ENCODE measurements at regions not wholly inside any gene's neighbourhood (a gene's known extent, or its start where the extent isn't known, plus 50 kb on each side); places are given as distances from the start of the nearest gene placed in this dataset.

DNA sequence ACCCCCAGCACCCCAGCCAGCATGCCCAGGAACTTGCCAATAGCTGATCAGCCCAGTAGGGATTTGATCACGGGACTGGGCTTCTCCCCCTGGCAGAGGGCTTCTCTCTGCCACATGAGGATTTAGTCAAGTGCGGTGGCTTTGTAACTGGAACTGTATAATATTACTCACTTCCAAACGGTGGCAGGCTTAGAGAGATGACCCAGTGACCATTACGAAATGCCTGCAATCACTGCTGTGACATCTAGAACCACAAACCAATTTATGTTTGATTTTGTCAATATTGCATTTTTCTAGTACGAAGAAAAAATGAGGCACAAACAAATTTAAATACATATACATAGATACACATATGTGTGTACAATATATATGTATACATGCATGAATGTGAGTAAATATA lies 192.1 kb downstream of the ERCC6L2 start:
- Histone ChIP-seq H3K9me3 (ENCODE audit: control insufficient read depth, insufficient read depth, low read length) (no peaks in the 10 kb centered on the region), H3K4me3 (ENCODE audit: low read length) (no peak overlapping the region), H3K27ac (ENCODE audit: low read depth, low read length) (no peak overlapping the region), H3K27me3 (ENCODE audit: control insufficient read depth, low read length) (0 out of 2 replicates have a peak, but pooled peaks cover 3% of the 10 kb centered on the region), H3K9me2 (replicated peaks; ENCODE audit: control insufficient read depth, low read length) (no peaks in the 10 kb centered on the region), H3K4me1 (ENCODE audit: control insufficient read depth, low read length) (no peaks in the 10 kb centered on the region), H4K20me1 (ENCODE audit: control insufficient read depth, insufficient read depth, low read depth, low read length) (no peaks in the 10 kb centered on the region), H3F3A (ENCODE audit: control insufficient read depth, insufficient read depth) (no peaks in the 10 kb centered on the region), H3K36me3 (ENCODE audit: control insufficient read depth, low read length) (no peaks in the 10 kb centered on the region), H3K4me2 (ENCODE audit: low read length) (no peak overlapping the region), H3K79me2 (ENCODE audit: control insufficient read depth, low read length) (no peaks in the 10 kb centered on the region)
- TF ChIP-seq, protein P1, sequence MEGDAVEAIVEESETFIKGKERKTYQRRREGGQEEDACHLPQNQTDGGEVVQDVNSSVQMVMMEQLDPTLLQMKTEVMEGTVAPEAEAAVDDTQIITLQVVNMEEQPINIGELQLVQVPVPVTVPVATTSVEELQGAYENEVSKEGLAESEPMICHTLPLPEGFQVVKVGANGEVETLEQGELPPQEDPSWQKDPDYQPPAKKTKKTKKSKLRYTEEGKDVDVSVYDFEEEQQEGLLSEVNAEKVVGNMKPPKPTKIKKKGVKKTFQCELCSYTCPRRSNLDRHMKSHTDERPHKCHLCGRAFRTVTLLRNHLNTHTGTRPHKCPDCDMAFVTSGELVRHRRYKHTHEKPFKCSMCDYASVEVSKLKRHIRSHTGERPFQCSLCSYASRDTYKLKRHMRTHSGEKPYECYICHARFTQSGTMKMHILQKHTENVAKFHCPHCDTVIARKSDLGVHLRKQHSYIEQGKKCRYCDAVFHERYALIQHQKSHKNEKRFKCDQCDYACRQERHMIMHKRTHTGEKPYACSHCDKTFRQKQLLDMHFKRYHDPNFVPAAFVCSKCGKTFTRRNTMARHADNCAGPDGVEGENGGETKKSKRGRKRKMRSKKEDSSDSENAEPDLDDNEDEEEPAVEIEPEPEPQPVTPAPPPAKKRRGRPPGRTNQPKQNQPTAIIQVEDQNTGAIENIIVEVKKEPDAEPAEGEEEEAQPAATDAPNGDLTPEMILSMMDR (IDR thresholded peaks at IDR 0.05; ENCODE audit: low read depth, low read length, poor library complexity, severe bottlenecking) = no peak
- TF ChIP-seq EZH2phosphoT487 (IDR thresholded peaks at IDR 0.05; ENCODE audit: borderline replicate concordance, low read length) = no peak

GRCh38 chr9:96067004-96067403 lies 191.5 kb downstream of the ERCC6L2 start:
- no peaks in the 10 kb centered on the region for H3K4me1 ChIP-seq (ENCODE audit: control insufficient read depth, low read length)
- H3K4me3 ChIP-seq (ENCODE audit: low read length) = no peak overlapping the region
- no peaks in the 10 kb centered on the region for H3K79me2 ChIP-seq (ENCODE audit: control insufficient read depth, low read length)
- 0 out of 2 replicates have a peak, but pooled peaks cover 3% of the 10 kb centered on the region for H3K27me3 ChIP-seq (ENCODE audit: control insufficient read depth, low read length)
- no peak overlapping the region for H3K4me2 ChIP-seq (ENCODE audit: low read length)
- H3K9me2 ChIP-seq (replicated peaks; ENCODE audit: control insufficient read depth, low read length) = no peaks in the 10 kb centered on the region
- H3K9me3 ChIP-seq (ENCODE audit: control insufficient read depth, insufficient read depth, low read length) = no peaks in the 10 kb centered on the region
- no peaks in the 10 kb centered on the region for H3K36me3 ChIP-seq (ENCODE audit: control insufficient read depth, low read length)
- H3F3A ChIP-seq (ENCODE audit: control insufficient read depth, insufficient read depth) = no peaks in the 10 kb centered on the region
- H4K20me1 ChIP-seq (ENCODE audit: control insufficient read depth, insufficient read depth, low read depth, low read length) = no peaks in the 10 kb centered on the region
- no peak for TF ChIP-seq EZH2phosphoT487 (IDR thresholded peaks at IDR 0.05; ENCODE audit: borderline replicate concordance, low read length)
- TF ChIP-seq, protein P1 (IDR thresholded peaks at IDR 0.05; ENCODE audit: low read depth, low read length, poor library complexity, severe bottlenecking) = no peak
- H3K27ac ChIP-seq (ENCODE audit: low read depth, low read length) = no peak overlapping the region

GRCh38 chr9:96065482-96066251 lies 190.2 kb downstream of the ERCC6L2 start:
- Histone ChIP-seq H3K9me2 (replicated peaks; ENCODE audit: control insufficient read depth, low read length) (no peaks in the 10 kb centered on the region), H3K4me2 (ENCODE audit: low read length) (no peak overlapping the region)
- TF ChIP-seq, protein P1 (IDR thresholded peaks at IDR 0.05; ENCODE audit: low read depth, low read length, poor library complexity, severe bottlenecking) = no peak
- TF ChIP-seq EZH2phosphoT487 (IDR thresholded peaks at IDR 0.05; ENCODE audit: borderline replicate concordance, low read length) = no peak

More at GRCh38 chr9:96065482-96066251, 190.2 kb downstream of the ERCC6L2 start:
- Histone ChIP-seq H3F3A (ENCODE audit: control insufficient read depth, insufficient read depth) (no peaks in the 10 kb centered on the region), H3K36me3 (ENCODE audit: control insufficient read depth, low read length) (no peaks in the 10 kb centered on the region), H3K4me1 (ENCODE audit: control insufficient read depth, low read length) (no peaks in the 10 kb centered on the region), H3K9me3 (ENCODE audit: control insufficient read depth, insufficient read depth, low read length) (no peaks in the 10 kb centered on the region), H4K20me1 (ENCODE audit: control insufficient read depth, insufficient read depth, low read depth, low read length) (no peaks in the 10 kb centered on the region), H3K79me2 (ENCODE audit: control insufficient read depth, low read length) (no peaks in the 10 kb centered on the region), H3K27me3 (ENCODE audit: control insufficient read depth, low read length) (peaks cover 6% of the 10 kb centered on the region; the same call in 1 of the 2 replicates), H3K27ac (ENCODE audit: low read depth, low read length) (no peak overlapping the region), H3K4me3 (ENCODE audit: low read length) (no peak overlapping the region)

Data from DOHH2 (cell line).